ENCODE measurements at regions not wholly inside any gene's neighbourhood (a gene's known extent, or its start where the extent isn't known, plus 50 kb on each side); places are given as distances from the start of the nearest gene placed in this dataset.
"Not testable (repeated sequence)": the region's sequence is repeated elsewhere in the genome, so short reads cannot be mapped to it uniquely, and the experiment has no call there.

DNA sequence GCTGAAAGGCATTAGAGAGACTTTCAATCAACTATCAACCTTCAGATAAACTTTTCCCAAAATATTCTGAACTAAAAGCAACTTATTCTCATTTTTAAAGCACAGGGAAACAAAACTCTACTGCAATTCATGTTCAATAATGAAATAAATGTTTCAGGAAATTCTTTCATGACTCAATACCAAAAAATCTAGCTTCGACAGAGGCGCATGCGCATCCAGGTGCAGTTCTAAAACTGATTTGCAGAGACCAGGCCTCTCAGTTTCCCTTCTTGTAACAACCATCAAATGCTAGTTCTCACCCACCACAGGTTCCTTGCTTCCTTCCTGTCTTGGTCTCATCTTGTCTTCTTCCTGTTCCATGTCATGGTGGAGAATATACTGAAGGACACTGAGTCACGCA is 55.3 kb upstream of the NRBF2 start:
- no peak for DNase-seq (ENCODE audit: low spot score)

DNA sequence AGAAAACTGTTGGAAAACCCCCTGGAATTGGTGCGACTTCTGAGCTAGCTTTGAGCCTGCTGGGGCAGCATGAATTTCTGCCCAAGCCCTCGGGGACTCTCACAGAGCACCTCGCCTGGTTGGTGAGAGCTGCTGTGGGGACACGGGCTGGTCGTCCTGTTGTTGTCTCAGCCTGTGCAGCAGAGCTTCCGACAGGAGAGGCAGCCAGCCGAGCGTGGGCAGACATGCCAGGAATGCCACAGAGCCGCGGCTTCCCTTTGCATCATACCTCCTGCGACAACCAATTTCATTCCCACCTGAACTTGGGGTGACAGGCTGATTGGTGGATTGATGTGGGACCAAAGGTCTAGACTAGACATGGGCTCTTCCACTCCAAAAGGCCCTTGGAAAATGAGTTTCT is 60.2 kb upstream of the NRBF2 start:
- DNase-seq (ENCODE audit: low spot score): no peak

GRCh38 chr10:63071145-63071544 is 62.0 kb upstream of the NRBF2 start:
- no peak for DNase-seq (ENCODE audit: low spot score)

DNA sequence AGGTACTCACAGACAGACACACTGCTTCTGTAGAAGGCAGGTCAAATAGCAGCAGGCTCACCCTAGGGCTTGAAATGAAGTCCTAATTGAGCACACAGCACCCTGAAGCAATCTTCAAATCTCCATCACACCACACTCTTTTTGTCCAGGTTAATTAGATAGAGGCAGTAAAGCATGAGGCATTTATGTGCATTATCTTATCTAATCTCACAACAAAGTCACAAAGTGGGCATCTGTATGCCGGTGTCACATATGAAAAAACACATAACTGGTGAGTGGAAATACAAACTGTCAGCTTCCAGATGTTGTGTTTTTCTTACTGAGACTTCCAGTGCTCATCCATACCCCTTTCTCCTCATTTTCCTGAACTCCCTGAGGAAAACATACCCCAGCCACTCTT is 63.8 kb upstream of the NRBF2 start:
- peak; percentile 84 for DNase-seq (ENCODE audit: low spot score)

GRCh38 chr10:63068246-63068645 is 64.9 kb upstream of the NRBF2 start:
- DNase-seq (ENCODE audit: low spot score): no peak

GRCh38 chr10:63066606-63067005 is 66.5 kb upstream of the NRBF2 start:
- no peak for DNase-seq (ENCODE audit: low spot score)

GRCh38 chr10:63064706-63065105 is 68.4 kb upstream of the NRBF2 start:
- no peak for DNase-seq (ENCODE audit: low spot score)

- no peak for DNase-seq (ENCODE audit: low spot score)
These were observed 74.9 kb upstream of the NRBF2 start for GRCh38 chr10:63058236-63058635.

DNA sequence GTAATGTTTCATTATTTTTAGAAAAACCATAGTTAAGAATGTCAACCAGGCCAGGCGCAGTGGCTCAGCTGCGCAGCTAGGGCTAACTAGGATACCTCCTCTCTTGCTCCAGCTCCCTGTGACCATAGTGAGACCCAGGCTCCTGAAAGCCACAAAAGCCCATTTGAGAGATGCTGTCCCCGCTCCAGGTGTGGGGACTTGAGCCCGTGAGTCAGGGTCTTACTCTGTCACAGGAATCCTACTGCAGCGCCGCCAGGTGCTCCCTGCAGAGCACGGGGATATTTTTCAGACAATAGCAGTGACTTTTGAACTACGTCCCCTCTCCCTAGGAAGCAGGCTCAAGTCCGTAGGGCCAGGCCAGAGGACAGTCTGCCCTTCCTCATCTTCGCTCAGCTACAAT is 75.6 kb upstream of the NRBF2 start:
- no peak for DNase-seq (ENCODE audit: low spot score)

DNA sequence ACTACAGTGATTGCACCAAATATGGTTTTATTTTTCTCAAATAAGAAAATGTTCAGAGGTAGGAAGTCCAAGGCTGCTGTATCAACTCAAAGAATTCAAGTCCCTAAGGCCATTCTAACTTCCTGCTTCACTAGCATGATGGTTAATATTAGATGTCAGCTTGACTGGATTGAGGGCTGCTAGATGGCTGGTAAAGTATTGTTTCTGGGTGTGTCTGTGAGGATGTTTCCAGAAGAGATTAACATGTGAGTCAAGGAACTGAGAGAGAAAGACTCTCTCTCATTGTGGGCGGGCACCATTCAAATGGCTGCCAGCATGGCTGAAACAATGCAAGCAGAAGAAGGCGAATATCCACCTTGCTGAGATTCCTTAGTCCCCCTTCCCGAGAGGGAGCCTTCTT is 77.4 kb upstream of the NRBF2 start:
- DNase-seq (ENCODE audit: low spot score): no peak

- DNase-seq (ENCODE audit: low spot score): no peak
These were observed 78.1 kb upstream of the NRBF2 start for GRCh38 chr10:63054889-63055611.

- no peak for DNase-seq (ENCODE audit: low spot score)
These were observed 81.0 kb upstream of the NRBF2 start for GRCh38 chr10:63052083-63052482.

DNA sequence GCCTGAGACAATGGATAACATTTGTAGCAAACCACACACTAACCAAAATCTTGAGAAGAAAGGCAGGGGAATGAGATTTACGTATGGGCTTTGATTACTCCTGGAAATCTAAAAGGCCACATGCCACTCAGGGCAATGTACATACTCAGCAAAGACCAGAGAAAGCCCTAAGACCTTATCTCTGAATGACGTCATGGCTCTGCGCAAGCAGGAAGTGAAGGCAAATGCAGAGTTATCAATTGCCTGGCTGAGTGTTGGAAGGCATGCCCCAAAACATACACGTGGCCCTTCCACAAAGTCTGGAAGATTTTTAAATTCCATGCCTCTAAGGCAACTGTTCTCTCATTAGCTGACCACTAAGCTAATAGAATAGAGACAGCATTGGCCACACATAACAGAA is 90.9 kb upstream of the NRBF2 start:
- DNase-seq (ENCODE audit: low spot score): peak; percentile 6

- not testable (repeated sequence) for DNase-seq (ENCODE audit: low spot score)
These were observed 99.4 kb upstream of the NRBF2 start for GRCh38 chr10:63033616-63034185.

GRCh38 chr10:63030536-63030935 is 102.6 kb upstream of the NRBF2 start:
- no peak for DNase-seq (ENCODE audit: low spot score)

GRCh38 chr10:63027531-63027930 is 105.6 kb upstream of the NRBF2 start:
- DNase-seq (ENCODE audit: low spot score): no peak

DNA sequence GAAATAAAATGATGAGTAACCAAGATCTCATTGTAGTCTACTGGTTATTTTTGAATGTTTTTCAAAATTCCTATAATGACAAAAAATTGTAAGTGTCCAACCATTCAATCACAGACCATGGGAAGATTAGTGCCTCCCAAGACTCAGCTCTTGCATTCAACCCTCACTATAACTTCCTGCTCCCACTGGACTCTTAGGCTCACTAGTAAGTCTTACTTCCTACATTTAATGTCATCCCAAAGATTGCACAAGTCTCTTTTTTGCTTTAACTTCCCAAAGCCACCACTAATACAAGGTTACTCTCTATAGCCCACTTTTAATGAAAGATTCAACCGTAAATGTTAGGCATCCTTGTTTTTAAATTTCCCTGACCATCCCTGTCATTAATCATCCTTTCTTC is 111.9 kb upstream of the NRBF2 start:
- DNase-seq (ENCODE audit: low spot score): no peak

DNA sequence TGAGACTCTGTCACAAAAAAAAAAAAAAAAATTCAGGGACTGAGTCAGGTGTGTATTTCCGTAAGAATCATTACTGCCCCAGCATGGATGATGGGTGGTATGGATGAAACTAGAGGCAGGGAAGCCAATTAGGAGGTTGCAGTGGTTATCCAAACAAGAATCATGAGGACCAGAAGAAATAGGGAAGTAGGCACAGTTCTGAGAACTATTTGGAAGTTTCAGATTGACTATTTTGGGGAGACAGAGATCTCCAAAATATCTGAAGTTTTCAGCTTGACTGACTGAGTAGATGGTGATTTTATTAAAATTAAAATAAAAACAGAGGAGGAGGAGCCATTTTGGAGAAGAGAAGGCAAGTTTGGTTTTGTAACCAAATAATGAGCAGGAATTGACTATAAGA is 119.4 kb upstream of the NRBF2 start:
- DNase-seq (ENCODE audit: low spot score): no peak

DNA sequence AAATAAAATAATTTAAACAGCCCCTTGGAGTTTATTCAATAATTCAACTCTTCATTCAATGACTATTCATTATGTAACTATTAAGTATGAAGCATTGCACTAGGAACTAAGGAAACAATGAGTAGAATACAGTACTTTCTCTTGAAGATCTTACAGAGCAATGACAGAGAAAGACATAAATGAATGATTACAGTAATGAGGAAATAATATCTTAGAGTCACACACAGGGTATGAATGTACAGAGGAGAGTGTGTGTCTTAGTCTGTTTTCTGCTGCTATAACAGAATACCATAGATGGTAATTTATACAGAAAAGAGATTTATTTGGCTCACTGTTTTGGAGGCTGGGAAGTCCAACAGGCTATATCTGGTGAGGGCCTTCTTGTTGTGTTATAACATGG is 120.5 kb upstream of the NRBF2 start:
- DNase-seq (ENCODE audit: low spot score): no peak

DNA sequence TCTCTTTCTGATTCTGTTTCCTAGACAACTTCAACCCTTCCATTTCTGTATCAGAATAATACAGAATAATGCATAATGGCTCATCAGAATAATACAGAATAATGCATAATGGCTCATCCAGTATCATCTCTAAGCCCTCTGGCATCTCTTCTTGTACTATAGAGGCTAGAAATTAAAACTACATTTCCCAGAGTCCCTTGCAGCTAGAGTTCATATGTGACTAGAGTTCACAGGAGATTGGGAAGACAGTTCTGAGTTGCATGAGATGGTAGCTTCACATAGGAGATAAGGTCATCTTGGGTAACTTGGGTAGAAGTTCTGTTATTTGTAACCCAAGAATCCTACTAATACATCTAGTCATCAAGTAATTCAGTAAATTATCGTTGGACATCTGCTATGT is 122.9 kb upstream of the NRBF2 start:
- DNase-seq (ENCODE audit: low spot score): no peak

- no peak for DNase-seq (ENCODE audit: low spot score)
These were observed 124.6 kb upstream of the NRBF2 start for GRCh38 chr10:63008491-63008890.

- DNase-seq (ENCODE audit: low spot score): no peak
These were observed 126.0 kb upstream of the NRBF2 start for GRCh38 chr10:63007112-63007511.

DNA sequence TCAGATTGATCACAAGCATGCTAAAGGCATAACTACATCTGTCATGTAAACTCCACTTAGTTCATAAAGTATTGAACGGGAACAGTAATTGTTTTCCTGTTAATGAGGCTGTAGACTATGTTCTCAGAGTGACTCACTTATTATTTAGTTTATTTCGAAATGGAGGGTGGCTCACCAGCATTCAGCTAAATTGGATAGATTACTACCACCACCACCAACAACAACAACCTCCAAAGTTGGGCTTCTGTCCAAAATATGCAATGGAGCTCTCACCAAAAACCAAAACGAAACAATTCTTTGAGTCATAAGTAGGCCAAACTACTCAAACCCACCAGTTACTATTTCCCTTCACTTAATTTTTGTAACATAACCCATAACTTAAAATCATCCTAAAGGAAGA is 127.9 kb upstream of the NRBF2 start:
- DNase-seq (ENCODE audit: low spot score): no peak

All from SK-N-DZ (cell line).